Fibroblast of the aortic adventitia (primary cell): ENCODE measurements at regions not wholly inside any gene's neighbourhood (a gene's known extent, or its start where the extent isn't known, plus 50 kb on each side); places are given as distances from the start of the nearest gene placed in this dataset.

Experiments
- DNase-seq: peaks from one replicate; pipeline ENCODE4 v3.0.0-alpha.2; 2010; ENCODE audit warnings: low read depth
- H3K4me3 ChIP-seq: 2 replicates; pipeline ENCODE4 v1.5.1; 2011; ENCODE audit warnings: low read depth, mild to moderate bottlenecking, control low read depth, low read length, moderate library complexity
- TF ChIP-seq, protein P1 (sequence below): IDR thresholded peaks from 2 replicates; pipeline ENCODE4 v1.5.1; 2011; ENCODE audit warnings: mild to moderate bottlenecking, low read length, control low read depth, inconsistent platforms; ENCODE audit not compliant: insufficient read depth

DNA sequence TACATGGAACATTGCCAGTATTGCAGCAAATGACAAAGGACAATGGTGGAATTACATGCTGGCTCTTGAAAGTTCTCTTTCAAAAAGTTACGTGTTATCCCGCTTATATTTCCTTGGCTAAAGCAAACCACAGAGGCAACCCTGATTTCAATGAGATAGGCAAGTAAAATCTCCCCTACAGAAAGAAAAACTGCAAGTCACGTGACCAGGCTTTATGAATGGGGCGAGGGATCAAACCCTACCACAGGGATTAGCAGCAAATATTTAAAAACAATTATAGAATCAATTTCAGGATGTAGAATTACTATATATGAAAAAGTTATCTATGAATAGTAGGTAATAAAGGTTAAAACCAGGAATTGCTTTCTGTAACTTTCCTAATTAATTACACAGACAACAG lies 603.4 kb upstream of the GBE1 start:
- DNase-seq, result no peak
- H3K4me3 ChIP-seq, result no peak overlapping the region
- TF ChIP-seq, protein P1, sequence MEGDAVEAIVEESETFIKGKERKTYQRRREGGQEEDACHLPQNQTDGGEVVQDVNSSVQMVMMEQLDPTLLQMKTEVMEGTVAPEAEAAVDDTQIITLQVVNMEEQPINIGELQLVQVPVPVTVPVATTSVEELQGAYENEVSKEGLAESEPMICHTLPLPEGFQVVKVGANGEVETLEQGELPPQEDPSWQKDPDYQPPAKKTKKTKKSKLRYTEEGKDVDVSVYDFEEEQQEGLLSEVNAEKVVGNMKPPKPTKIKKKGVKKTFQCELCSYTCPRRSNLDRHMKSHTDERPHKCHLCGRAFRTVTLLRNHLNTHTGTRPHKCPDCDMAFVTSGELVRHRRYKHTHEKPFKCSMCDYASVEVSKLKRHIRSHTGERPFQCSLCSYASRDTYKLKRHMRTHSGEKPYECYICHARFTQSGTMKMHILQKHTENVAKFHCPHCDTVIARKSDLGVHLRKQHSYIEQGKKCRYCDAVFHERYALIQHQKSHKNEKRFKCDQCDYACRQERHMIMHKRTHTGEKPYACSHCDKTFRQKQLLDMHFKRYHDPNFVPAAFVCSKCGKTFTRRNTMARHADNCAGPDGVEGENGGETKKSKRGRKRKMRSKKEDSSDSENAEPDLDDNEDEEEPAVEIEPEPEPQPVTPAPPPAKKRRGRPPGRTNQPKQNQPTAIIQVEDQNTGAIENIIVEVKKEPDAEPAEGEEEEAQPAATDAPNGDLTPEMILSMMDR, result no peak

DNA sequence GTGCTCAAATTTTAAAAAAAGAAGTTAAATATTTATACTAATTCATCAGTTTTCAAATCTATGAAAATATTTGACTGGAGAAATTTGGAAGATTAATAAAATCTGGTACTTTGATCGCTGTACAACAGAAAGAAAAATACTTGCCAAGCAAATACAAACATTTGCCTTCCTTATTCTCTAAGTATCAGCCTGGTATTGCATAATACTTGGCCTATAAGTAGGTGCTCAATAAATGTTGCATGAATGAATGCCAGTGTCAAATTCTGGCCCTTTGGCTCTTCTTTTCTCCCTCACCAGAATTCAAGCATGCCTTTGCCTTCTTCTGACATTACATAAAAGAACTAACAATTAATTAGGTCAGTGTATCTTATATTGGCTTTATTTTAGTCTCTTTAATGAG lies 601.7 kb upstream of the GBE1 start:
- no peak overlapping the region for H3K4me3 ChIP-seq
- TF ChIP-seq, protein P1, result no peak
- no peak for DNase-seq

DNA sequence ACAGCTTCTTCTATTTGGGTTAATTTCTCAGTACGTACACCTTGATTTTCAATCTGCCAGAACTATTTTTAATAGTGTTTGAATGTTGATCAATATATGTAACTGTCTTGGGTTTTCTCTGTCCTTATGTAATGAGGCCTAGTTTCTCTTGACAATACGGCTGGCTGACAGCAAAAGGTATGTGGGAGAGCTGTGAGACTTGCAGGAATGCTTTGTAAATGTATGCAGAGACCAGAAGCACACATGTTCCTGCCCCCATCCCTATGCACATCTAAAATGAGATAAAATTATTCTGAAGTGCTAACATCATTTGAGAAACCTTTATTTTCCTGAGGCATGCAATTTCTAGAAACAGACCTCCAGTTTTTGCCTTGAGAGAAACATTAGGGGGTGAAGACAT lies 593.8 kb upstream of the GBE1 start:
- no peak overlapping the region for H3K4me3 ChIP-seq
- DNase-seq, result no peak
- TF ChIP-seq, protein P1, result no peak

DNA sequence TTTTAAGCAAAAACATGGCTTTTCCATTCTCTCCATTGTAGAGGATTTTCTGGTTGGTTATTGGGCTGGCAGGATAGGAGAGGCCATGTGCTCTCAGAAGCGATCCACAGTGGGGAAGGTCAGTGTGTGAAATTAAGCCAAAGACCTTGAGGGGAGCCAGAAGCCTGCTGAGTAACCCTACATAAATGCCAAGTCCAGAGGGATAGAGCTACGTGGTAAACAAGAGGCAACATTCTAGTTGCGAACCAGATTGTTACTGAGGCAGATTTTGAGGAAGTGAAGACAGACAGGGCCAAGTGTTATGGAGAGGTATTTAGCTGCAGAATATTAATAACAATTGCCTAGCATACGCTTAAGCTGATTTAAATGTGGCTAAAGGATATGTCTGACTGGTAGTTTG lies 592.8 kb upstream of the GBE1 start:
- TF ChIP-seq, protein P1, result no peak
- no peak overlapping the region for H3K4me3 ChIP-seq
- DNase-seq, result no peak

DNA sequence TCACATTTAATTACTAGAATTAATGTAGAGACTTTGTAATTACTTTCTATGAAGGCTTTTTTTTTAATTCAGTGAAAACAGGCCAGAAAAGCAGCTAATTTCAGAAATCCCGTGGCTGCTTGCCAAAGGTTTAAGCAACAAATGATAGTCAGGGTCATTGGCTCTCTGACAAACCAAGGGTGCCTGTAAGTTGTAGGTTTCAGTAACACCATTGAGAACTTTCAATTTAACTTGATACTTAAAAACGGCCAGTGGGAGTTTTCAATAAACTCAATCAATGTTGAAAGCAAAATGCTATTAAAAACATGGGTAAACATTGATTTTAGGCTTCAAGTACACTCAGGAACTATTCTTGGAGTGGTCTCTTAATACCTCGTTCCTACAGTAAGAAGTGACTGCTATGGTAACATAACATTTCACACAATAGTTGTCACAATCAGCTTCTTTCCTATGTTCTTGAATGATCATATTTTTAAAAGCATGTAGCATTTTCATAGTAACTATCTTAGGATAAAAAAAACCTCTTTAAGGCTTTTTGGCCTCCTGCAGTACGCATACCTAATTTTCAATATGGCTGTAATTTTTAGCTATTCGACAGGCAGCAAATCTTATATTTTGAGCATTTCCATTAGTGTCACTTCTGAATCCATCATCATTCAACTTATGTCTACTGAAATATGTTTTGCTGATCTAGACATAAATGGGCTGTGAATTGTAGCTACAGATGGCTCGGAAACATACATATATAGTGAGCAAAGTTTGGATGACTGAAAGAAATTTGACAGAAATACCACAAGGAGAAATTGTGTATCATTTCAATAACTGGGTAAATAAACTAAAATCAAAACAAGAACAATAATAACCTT lies 592.1 kb upstream of the GBE1 start:
- TF ChIP-seq, protein P1, result no peak
- no peak overlapping the region for H3K4me3 ChIP-seq
- DNase-seq, result no peak

DNA sequence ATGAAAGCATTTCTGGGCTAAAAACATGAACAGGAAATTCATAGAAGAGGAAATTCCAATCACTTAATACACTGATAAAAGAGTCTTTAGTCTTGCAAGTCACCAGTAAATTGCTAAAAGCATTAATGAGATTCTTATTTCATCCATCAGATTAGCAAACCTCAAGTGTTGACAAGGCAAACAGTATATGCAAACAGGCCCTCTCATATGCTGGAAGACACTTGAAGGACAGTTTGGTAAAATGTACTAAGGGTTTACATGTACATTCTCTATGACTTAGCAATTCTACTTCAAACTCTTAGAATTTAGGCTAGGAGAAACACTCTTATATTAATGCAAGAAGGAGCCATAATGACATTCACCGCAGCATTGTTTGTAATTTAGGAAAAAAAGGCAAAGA lies 586.1 kb upstream of the GBE1 start:
- H3K4me3 ChIP-seq, result no peak overlapping the region
- no peak for DNase-seq
- TF ChIP-seq, protein P1, result no peak

DNA sequence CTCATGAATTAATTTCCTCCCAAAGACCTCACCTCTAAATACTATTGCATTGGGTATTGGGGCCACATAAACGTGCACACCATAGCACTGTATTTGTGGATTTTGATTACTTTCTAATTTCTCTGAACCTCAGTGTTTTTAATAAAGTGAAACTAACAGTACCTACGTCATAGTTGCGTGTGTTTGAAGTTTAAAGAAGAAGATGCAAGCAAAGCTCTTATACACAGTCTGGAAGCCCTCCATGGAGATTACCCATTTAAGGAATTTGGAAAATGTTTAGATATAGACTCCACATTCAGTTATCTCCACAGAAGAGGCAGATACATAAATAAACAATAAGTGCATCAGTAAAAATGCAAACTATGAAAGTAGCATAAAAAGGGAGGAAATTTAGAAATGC lies 581.1 kb upstream of the GBE1 start:
- no peak for DNase-seq
- H3K4me3 ChIP-seq, result no peak overlapping the region

More for the DNA sequence above, 581.1 kb upstream of the GBE1 start:
- TF ChIP-seq, protein P1, result no peak
